Neural crest cell (in vitro differentiated cells): ENCODE measurements at regions not wholly inside any gene's neighbourhood (a gene's known extent, or its start where the extent isn't known, plus 50 kb on each side); places are given as distances from the start of the nearest gene placed in this dataset.

ENCODE experiments used
- DNase-seq: peaks from one replicate; pipeline ENCODE4 v3.0.0; 2021; ENCODE audit warnings: low read depth, mixed read lengths, low spot score
- H3K27ac Mint-ChIP-seq: one replicate; pipeline ENCODE4 v1.8.0; 2021; ENCODE audit warnings: mild to moderate bottlenecking, mixed read lengths; ENCODE audit not compliant: unreplicated experiment
- H3K27me3 Mint-ChIP-seq: 2 replicates; pipeline ENCODE4 v1.8.0; 2021; ENCODE audit warnings: low read depth, mild to moderate bottlenecking, mixed read lengths
- H3K36me3 Mint-ChIP-seq: 2 replicates; pipeline ENCODE4 v1.8.0; 2021; ENCODE audit warnings: low read depth, mild to moderate bottlenecking, mixed read lengths
- H3K4me1 Mint-ChIP-seq: 2 replicates; pipeline ENCODE4 v1.8.0; 2021; ENCODE audit warnings: mixed read lengths
- H3K4me3 Mint-ChIP-seq: one replicate; pipeline ENCODE4 v1.8.0; 2021; ENCODE audit warnings: mild to moderate bottlenecking, mixed read lengths
- H3K9me3 Mint-ChIP-seq: 2 replicates; pipeline ENCODE4 v1.8.0; 2021; ENCODE audit warnings: mixed read lengths
- CTCF ChIP-seq: fragments of 200-600 bp; sonication (generic); conservative IDR thresholded peaks from 2 replicates; pipeline ENCODE4 v1.5.0; 2021; ENCODE audit warnings: antibody characterized with exemption, mild to moderate bottlenecking

GRCh38 chr1:214188835-214189234 lies 92.1 kb upstream of the SMYD2 start:
- no peak for DNase-seq
- peaks cover 50% of the 10 kb centered on the region for H3K4me1 Mint-ChIP-seq
- H3K4me3 Mint-ChIP-seq: no peak overlapping the region
- no peaks in the 10 kb centered on the region for H3K9me3 Mint-ChIP-seq
- H3K36me3 Mint-ChIP-seq: no peaks in the 10 kb centered on the region
- H3K27ac Mint-ChIP-seq: no peak overlapping the region
- H3K27me3 Mint-ChIP-seq: peaks cover 22% of the 10 kb centered on the region
- TF ChIP-seq CTCF: no peak

- peak overlapping the region; percentile 24 for H3K27ac Mint-ChIP-seq
- TF ChIP-seq CTCF: no peak
- no peaks in the 10 kb centered on the region for H3K36me3 Mint-ChIP-seq
- H3K27me3 Mint-ChIP-seq: peaks cover 10% of the 10 kb centered on the region
- H3K4me3 Mint-ChIP-seq: no peak overlapping the region
- peaks cover 24% of the 10 kb centered on the region for H3K4me1 Mint-ChIP-seq
- H3K9me3 Mint-ChIP-seq: no peaks in the 10 kb centered on the region
- no peak for DNase-seq
These were observed 87.9 kb upstream of the SMYD2 start for GRCh38 chr1:214192825-214193643.

GRCh38 chr1:214193691-214194090 lies 87.3 kb upstream of the SMYD2 start:
- no peak for DNase-seq
- Mint-ChIP-seq H3K4me3 (no peak overlapping the region), H3K27me3 (peaks cover 5% of the 10 kb centered on the region), H3K36me3 (no peaks in the 10 kb centered on the region), H3K9me3 (no peaks in the 10 kb centered on the region), H3K27ac (no peak overlapping the region), H3K4me1 (peaks cover 21% of the 10 kb centered on the region)
- no peak for TF ChIP-seq CTCF

- Mint-ChIP-seq H3K27me3 (no peaks in the 10 kb centered on the region), H3K27ac (no peak overlapping the region), H3K9me3 (no peaks in the 10 kb centered on the region), H3K4me3 (no peak overlapping the region), H3K36me3 (no peaks in the 10 kb centered on the region), H3K4me1 (peaks cover 24% of the 10 kb centered on the region)
- DNase-seq: no peak
- TF ChIP-seq CTCF: no peak
These were observed 82.4 kb upstream of the SMYD2 start for GRCh38 chr1:214198571-214198970.

- no peak for DNase-seq
- H3K27ac Mint-ChIP-seq: no peak overlapping the region
- H3K36me3 Mint-ChIP-seq: no peaks in the 10 kb centered on the region
- H3K4me3 Mint-ChIP-seq: no peak overlapping the region
- H3K9me3 Mint-ChIP-seq: no peaks in the 10 kb centered on the region
- peaks cover 23% of the 10 kb centered on the region for H3K4me1 Mint-ChIP-seq
- H3K27me3 Mint-ChIP-seq: no peaks in the 10 kb centered on the region
- no peak for TF ChIP-seq CTCF
These were observed 81.4 kb upstream of the SMYD2 start for GRCh38 chr1:214199585-214199984.
